ENCODE measurements at regions not wholly inside any gene's neighbourhood (a gene's known extent, or its start where the extent isn't known, plus 50 kb on each side); places are given as distances from the start of the nearest gene placed in this dataset.

GRCh38 chr5:109992264-109992915 lies 302.7 kb downstream of the MAN2A1 start:
- Histone ChIP-seq H3K36me3 (ENCODE audit: control insufficient read depth, insufficient read depth, low read length) (no peaks in the 10 kb centered on the region), H3K9me3 (peaks cover 10% of the 10 kb centered on the region), H3K4me1 (peaks cover 43% of the 10 kb centered on the region), H3K4me3 (ENCODE audit: low read depth, low read length) (no peak overlapping the region), H3K27me3 (replicated peaks; ENCODE audit: control insufficient read depth, insufficient read depth, low read length) (no peaks in the 10 kb centered on the region)
- peaks cover 35% of the 10 kb centered on the region for H3K9me3 Mint-ChIP-seq (ENCODE audit: unreplicated experiment)
- H3K27me3 Mint-ChIP-seq (ENCODE audit: insufficient read depth, unreplicated experiment), result no peaks in the 10 kb centered on the region
- DNase-seq, result no peak
- peaks cover 7% of the 10 kb centered on the region for H3K36me3 Mint-ChIP-seq (ENCODE audit: insufficient read depth, unreplicated experiment)
- intact Hi-C loops (cut with micrococcal nuclease; ENCODE audit: unreplicated experiment), result loop anchor here (5.0 kb wide), 1 partner anchor 305 kb away; the partner anchor contains the start of gene MAN2A1
- peaks cover 61% of the 10 kb centered on the region for H3K4me1 Mint-ChIP-seq (ENCODE audit: low read depth, unreplicated experiment)
- no peak overlapping the region for H3K27ac Mint-ChIP-seq (ENCODE audit: unreplicated experiment)
- H3K4me3 Mint-ChIP-seq (ENCODE audit: unreplicated experiment), result no peak overlapping the region
- CTCF ChIA-PET, result no interaction called here
- TF ChIP-seq CTCF (IDR thresholded peaks at IDR 0.05; ENCODE audit: insufficient read depth in 1 of 2, low read depth in 1 of 2, low read length in 1 of 2, severe bottlenecking in 1 of 2, unreplicated experiment in 1 of 2), result no peak
- POLR2A ChIA-PET, result no interaction called here
- BruUV-seq (replicated peaks), result no TSS peak

- no TSS peak for BruUV-seq (replicated peaks)
- H3K9me3 ChIP-seq, result peaks cover 4% of the 10 kb centered on the region
- intact Hi-C loops (cut with micrococcal nuclease; ENCODE audit: unreplicated experiment), result loop anchor here (5.0 kb wide), 1 partner anchor 307 kb away; the partner anchor contains the start of gene MAN2A1
- H3K4me3 ChIP-seq (ENCODE audit: low read depth, low read length), result no peak overlapping the region
- no peak for DNase-seq
- H3K4me1 Mint-ChIP-seq (ENCODE audit: low read depth, unreplicated experiment), result peaks cover 47% of the 10 kb centered on the region
- POLR2A ChIA-PET, result no interaction called here
- H3K27me3 ChIP-seq (replicated peaks; ENCODE audit: control insufficient read depth, insufficient read depth, low read length), result no peaks in the 10 kb centered on the region
- no peak overlapping the region for H3K4me3 Mint-ChIP-seq (ENCODE audit: unreplicated experiment)
- peaks cover 31% of the 10 kb centered on the region for H3K9me3 Mint-ChIP-seq (ENCODE audit: unreplicated experiment)
- H3K27me3 Mint-ChIP-seq (ENCODE audit: insufficient read depth, unreplicated experiment), result no peaks in the 10 kb centered on the region
- CTCF ChIA-PET, result no interaction called here
- peaks cover 7% of the 10 kb centered on the region for H3K36me3 Mint-ChIP-seq (ENCODE audit: insufficient read depth, unreplicated experiment)
- peaks cover 27% of the 10 kb centered on the region for H3K4me1 ChIP-seq
- no peak for TF ChIP-seq CTCF (IDR thresholded peaks at IDR 0.05; ENCODE audit: insufficient read depth in 1 of 2, low read depth in 1 of 2, low read length in 1 of 2, severe bottlenecking in 1 of 2, unreplicated experiment in 1 of 2)
- H3K36me3 ChIP-seq (ENCODE audit: control insufficient read depth, insufficient read depth, low read length), result no peaks in the 10 kb centered on the region
- no peak overlapping the region for H3K27ac Mint-ChIP-seq (ENCODE audit: unreplicated experiment)
Measured at GRCh38 chr5:109994135-109994534, 304.4 kb downstream of the MAN2A1 start.

- Histone ChIP-seq H3K36me3 (ENCODE audit: control insufficient read depth, insufficient read depth, low read length) (no peaks in the 10 kb centered on the region), H3K4me3 (ENCODE audit: low read depth, low read length) (no peak overlapping the region), H3K9me3 (peaks cover 4% of the 10 kb centered on the region), H3K27me3 (replicated peaks; ENCODE audit: control insufficient read depth, insufficient read depth, low read length) (no peaks in the 10 kb centered on the region), H3K4me1 (peaks cover 7% of the 10 kb centered on the region)
- ChIA-PET POLR2A (no interaction called here), CTCF (no interaction called here)
- intact Hi-C loops (cut with micrococcal nuclease; ENCODE audit: unreplicated experiment), result no loop called here
- no peak for DNase-seq
- Mint-ChIP-seq H3K36me3 (ENCODE audit: insufficient read depth, unreplicated experiment) (no peaks in the 10 kb centered on the region), H3K9me3 (ENCODE audit: unreplicated experiment) (peaks cover 17% of the 10 kb centered on the region), H3K27me3 (ENCODE audit: insufficient read depth, unreplicated experiment) (no peaks in the 10 kb centered on the region), H3K4me3 (ENCODE audit: unreplicated experiment) (no peak overlapping the region), H3K27ac (ENCODE audit: unreplicated experiment) (no peak overlapping the region), H3K4me1 (ENCODE audit: low read depth, unreplicated experiment) (peaks cover 26% of the 10 kb centered on the region)
- no TSS peak for BruUV-seq (replicated peaks)
- TF ChIP-seq CTCF (IDR thresholded peaks at IDR 0.05; ENCODE audit: insufficient read depth in 1 of 2, low read depth in 1 of 2, low read length in 1 of 2, severe bottlenecking in 1 of 2, unreplicated experiment in 1 of 2), result no peak
Measured at GRCh38 chr5:109996246-109996645, 306.5 kb downstream of the MAN2A1 start.
